HG03354 (cell line): ENCODE measurements at regions not wholly inside any gene's neighbourhood (a gene's known extent, or its start where the extent isn't known, plus 50 kb on each side); places are given as distances from the start of the nearest gene placed in this dataset.

ENCODE experiments used
- ATAC-seq: cut with Tn5 transposase; IDR thresholded peaks from one replicate; pipeline ENCODE4 v1.9.1; 2021; ENCODE audit warnings: mild to moderate bottlenecking; ENCODE audit not compliant: unreplicated experiment, poor library complexity, severe bottlenecking

- ATAC-seq, result no peak
Observed at GRCh38 chr6:105886814-105887544, 199.2 kb upstream of the PRDM1 start.

GRCh38 chr6:105886066-105886813 is 199.9 kb upstream of the PRDM1 start:
- no peak for ATAC-seq

GRCh38 chr6:105884426-105884825 is 201.7 kb upstream of the PRDM1 start:
- no peak for ATAC-seq

- ATAC-seq, result no peak
Observed at GRCh38 chr6:105884011-105884410, 202.1 kb upstream of the PRDM1 start.

- ATAC-seq, result no peak
Observed at GRCh38 chr6:105882828-105883227, 203.3 kb upstream of the PRDM1 start.

- no peak for ATAC-seq
Observed at GRCh38 chr6:105882121-105882803, 203.9 kb upstream of the PRDM1 start.

GRCh38 chr6:105881608-105882007 is 204.5 kb upstream of the PRDM1 start:
- ATAC-seq, result no peak

GRCh38 chr6:105880030-105880492 is 206.1 kb upstream of the PRDM1 start:
- ATAC-seq, result no peak

- no peak for ATAC-seq
Observed at GRCh38 chr6:105879146-105879545, 207.0 kb upstream of the PRDM1 start.

- no peak for ATAC-seq
Observed at GRCh38 chr6:105875974-105876640, 210.0 kb upstream of the PRDM1 start.

- ATAC-seq, result no peak
Observed at GRCh38 chr6:105874835-105875626, 211.1 kb upstream of the PRDM1 start.

GRCh38 chr6:105873799-105874198 is 212.3 kb upstream of the PRDM1 start:
- no peak for ATAC-seq

GRCh38 chr6:105873211-105873704 is 212.9 kb upstream of the PRDM1 start:
- ATAC-seq, result no peak

GRCh38 chr6:105872249-105872648 is 213.9 kb upstream of the PRDM1 start:
- ATAC-seq, result no peak

GRCh38 chr6:105871542-105871941 is 214.6 kb upstream of the PRDM1 start:
- no peak for ATAC-seq

GRCh38 chr6:105869835-105870440 is 216.2 kb upstream of the PRDM1 start:
- no peak for ATAC-seq

- no peak for ATAC-seq
Observed at GRCh38 chr6:105868823-105869460, 217.2 kb upstream of the PRDM1 start.

- no peak for ATAC-seq
Observed at GRCh38 chr6:105867821-105868220, 218.3 kb upstream of the PRDM1 start.
